NCI-H187 (cell line): ENCODE measurements at regions not wholly inside any gene's neighbourhood (a gene's known extent, or its start where the extent isn't known, plus 50 kb on each side); places are given as distances from the start of the nearest gene placed in this dataset.
"Not testable (repeated sequence)": the region's sequence is repeated elsewhere in the genome, so short reads cannot be mapped to it uniquely, and the experiment has no call there.

ENCODE experiments used
- DNase-seq, 2 experiments: peaks; one replicate each; lab custom pipeline; 2025; lab: John Stamatoyannopoulos, UW

DNA sequence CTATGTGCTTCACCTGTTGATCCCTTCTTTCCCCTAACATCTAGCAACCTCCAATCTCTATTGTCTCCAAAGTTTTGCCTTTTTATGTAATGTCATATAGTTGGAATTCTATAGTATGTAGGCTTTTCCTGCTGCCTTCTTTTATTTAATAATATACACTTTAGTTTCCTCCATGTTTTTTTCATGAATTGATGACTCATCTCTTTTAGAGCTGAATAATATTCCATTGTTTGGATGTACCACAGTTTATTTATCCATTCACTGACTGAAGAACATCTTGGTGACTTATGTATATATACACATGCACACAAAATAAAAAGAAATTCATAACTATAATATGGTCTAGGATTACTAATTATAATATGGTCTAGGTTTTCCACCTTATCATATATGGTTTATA, 1314.2 kb downstream of the OTOL1 start:
- DNase-seq = no peak

DNA sequence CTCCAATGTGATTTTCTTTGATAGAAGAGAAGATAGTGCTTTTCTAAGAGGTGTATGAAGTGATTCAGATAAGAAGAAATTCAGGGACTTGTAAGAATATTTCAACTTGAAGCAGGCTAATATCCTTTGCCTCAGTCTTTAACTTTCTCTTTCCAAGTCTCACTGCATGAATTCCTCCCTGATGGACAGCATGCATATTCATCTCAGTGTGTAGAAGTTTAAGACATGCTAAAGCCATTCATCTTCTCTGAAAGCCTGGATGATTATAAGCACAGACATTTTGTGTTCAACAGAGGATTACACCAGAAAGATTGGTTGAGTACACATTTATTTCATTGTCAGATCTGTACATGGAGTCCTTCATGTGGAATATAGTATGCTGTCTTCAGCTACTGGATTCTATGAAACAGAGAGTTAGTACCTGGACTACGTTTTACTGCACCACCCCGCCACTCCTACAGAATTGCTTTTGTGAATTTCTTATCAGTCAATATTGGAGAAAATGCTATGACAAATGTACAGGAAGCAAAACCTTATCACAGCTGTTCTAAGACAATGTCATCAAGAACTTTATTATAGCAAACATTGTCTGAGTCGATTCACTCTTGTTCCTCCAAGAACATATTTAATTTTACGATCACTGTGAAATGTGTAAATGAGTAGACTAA, 1346.1 kb downstream of the OTOL1 start:
- no peak for DNase-seq

DNA sequence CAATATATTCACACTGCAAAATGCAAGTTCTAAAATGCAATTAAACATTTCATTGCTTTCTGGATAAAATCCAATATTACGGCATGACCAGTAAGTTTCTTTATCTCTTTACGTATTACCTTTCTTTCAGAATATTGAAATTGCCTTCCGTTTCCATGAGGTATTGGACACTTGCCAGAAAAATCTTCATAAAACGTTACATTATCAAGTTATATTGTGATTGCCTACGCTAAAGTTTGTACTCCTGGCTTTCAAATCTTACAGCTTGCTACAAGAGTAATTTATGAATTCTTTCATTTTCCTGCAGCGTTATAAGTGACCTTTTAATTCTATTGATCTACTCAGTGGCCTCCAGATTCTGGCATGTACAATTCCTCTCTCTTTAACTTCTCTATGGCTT, 1349.3 kb downstream of the OTOL1 start:
- DNase-seq = no peak

DNA sequence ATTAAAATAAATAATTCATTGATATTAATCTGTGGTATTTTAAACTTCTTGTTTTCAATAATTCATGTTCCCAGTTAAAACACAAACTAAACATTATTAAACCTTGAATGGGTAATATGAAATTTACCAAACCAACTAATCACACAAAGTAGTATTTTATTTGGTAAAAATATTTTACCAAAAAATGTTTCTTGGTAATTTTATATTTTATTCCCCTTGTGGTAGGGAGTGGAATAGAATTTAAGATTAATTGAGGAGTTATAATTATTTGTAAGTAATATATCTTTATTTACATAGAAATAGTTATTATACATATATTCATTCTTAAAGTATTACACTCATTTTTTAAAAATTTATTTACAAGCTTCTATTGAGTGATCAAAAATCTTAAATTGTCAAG, 1350.9 kb downstream of the OTOL1 start:
- DNase-seq = no peak

DNA sequence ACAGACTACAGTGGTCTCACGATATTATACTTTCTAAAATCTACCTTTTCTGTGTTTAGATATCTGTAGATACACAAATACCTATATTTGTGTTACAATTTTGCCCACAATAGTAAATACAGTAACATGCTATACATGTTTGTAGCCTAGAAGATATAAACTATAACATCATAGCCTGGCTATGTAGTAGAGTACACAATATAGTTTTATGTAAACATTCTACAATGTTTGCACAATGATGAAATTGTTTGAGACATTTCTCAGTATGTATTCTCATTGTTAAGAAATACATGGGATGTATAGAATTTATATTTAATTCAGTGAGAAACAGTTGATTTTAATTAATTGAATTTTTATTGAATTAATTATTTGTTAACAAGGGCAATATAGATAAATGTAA, 1367.0 kb downstream of the OTOL1 start:
- no peak for DNase-seq

DNA sequence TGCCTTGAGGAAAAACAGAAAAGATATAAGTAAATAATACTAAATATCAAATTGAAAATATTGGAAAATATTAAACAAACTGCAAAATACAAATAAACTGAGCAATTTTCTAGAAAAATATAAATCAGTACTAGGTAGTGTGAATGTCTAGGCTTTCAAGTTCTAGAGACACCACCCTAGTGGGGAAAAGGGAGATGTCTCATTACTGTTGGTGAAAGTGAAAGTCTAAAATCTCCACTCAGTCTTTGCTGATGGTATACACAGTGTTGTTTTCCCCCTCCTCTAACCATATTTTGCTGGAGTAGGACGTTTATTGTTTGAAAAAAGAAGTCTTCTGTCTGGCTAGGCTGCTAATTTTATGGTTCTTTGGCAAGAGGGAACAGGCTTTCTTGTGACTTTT, 1368.9 kb downstream of the OTOL1 start:
- DNase-seq = no peak

DNA sequence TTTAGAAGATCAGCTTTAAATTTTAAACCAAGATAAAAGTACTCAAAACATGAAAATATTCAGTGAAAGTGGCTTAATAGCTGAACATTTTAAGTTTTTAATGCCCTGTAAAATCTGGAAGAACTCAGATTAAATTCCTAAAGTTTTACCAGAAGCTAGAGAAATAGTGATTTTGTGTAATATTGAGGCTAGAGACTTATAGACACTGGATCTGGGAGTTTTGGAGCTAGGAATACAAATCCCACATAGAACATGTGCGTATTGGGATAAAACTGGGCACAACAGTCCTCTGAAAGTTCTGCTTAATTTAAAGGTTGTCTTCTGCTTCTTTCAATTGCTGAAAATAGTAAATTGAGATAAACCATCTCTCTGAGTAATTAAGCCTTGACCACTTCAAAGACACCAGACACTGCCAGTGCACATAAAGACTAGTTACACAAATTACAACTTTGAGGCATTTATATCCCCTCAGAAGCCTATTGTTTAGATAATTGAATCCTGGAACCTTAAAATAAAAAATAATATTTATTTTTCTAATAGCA, 1382.5 kb downstream of the OTOL1 start:
- DNase-seq = no peak

DNA sequence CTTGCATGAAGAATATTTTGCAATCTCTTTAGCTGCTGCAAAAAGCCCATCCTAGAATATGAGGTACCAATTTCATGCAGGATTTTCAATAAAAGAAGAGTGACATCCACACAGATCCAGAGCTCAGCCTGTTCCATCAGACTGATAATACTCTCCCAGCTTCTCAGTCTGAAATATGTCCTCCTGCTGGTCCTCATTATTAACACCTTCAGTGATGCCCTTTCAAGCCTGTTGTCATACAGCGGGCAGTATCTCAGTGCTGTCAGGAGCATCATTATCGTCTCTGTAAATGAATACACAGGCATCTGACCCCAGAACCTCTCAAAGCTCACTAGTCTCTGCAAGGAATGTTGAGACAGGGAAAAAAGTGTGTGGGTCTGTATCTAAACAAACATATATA, 1387.8 kb downstream of the OTOL1 start:
- no peak for DNase-seq

DNA sequence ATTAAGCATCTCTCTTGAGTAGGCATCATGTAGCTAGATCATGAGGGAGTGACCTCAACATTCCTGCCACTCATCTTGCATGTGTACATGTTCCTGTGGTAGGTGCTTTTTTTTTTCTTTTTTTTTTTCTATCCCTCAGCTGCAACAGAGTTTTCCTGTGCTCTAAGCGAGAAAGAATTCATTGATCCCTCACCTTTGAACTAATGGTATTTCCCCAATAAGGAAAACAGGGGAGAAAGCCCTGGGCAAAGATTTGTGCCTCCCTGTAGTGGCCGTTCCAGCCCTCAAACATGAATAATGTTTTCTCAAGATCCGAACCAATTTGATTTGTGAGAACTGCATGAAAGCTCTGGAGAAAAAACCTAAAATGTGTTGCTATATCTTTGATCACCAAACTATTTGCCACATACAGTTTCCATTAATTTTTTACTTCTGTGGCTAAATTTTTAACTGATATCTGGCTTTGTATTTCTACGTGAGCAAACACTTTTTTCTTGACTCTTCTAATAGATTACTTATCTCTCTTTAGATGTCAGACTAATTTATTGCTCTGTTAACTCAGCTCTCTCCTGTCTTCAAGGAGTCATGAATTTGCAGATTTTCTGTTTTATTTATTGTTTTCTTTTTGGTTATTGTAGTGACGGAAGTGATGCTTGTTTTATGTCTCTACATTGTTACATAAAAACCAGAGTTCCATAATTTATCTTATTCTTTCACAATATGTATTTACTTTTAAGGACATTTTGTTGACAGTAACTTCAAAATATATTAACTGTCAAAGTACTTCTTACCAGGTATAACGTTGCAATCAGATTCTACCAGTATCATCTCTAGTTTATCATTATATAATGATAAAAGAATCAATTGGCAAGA, 1396.5 kb downstream of the OTOL1 start:
- no peak for DNase-seq

DNA sequence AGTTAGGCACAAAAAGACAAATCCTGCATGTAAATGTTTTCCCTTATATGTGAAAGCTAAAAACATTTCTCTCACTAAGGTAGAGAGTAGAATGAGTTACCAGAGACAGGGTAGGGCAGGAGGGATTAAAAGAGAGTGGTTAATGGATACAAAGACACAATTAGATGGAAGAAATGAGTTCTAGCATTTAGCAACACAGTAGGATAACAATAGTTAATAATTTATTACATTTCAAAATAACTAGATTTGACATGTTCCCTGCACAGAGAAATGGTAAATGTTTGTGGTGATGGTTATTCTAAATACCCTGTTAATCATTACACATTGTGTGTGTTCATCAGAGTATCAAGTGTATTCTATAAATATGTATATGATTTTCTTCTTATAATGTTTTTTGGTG, 1400.7 kb downstream of the OTOL1 start:
- no peak for DNase-seq

DNA sequence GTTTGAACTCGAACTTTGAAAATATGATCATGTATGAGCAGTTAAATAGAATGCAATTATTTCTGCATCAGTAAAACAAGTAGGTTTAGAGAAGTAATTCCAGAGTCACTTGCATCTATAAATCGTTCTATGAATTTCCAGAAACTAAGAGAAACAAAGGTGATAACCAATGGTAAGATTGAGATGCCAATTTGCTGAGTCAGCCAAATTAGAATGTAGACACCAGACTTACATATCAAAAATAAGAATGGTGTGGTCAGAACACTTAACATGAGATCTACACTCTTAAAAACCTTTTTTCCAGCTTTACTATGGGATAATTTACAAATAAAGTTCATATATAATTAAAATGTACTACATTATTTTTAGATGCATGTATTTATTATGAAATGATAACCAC, 1435.9 kb downstream of the OTOL1 start:
- no peak for DNase-seq

DNA sequence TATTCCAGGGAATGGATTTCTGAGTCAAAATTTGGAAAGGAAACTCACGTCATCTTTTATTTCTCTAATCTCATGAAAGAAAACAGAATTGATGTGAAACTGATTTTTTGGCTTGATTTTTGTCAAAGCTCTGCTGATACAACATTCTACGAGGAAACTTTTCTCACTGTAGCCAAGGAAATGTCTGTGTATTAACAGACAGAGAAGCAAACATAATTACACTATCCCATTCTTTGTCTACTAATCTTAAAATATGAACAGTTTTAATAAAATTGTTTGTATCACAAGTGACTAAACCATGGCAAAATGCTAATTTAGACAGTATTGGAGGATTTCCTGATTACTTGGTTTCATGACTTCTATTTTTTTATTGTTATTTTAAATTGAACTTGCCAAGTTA, 1437.0 kb downstream of the OTOL1 start:
- DNase-seq = no peak

DNA sequence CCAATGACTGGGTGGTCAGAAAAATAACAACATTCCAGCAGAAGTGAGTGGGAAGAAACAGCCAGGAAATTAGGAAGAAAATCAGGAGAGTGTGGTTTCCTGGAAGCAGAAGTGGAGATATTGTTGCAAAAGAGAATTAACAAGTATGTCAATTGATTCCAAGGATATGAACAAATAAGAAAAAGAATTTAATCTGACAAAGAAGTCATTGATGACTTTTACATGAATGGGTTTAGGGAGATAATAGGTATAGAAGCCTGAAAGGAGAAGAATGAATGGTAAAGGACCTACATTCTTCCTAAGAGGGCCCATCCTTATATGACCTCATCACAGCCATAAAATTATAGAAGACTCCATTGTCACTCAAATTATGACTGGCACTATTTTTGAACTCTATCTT, 1440.1 kb downstream of the OTOL1 start:
- DNase-seq = no peak

DNA sequence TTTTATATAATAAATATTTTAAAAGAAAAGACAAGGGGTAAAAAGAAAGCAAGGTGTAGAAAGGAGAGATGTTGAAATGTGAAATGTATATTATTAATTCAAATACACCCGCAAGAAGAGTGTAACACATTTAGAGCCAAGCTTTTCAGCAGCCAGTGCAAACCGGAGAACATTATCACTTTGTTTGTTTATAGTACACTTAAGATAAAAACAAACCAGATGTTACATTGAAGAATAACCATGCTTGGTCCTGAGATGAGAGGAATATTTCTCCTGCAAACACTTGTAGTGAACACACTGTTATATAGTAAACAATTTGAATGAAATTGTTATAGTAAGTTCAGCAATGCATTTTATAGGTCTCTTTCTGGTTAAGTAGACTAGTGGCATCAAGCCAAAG, 1441.5 kb downstream of the OTOL1 start:
- no peak for DNase-seq

DNA sequence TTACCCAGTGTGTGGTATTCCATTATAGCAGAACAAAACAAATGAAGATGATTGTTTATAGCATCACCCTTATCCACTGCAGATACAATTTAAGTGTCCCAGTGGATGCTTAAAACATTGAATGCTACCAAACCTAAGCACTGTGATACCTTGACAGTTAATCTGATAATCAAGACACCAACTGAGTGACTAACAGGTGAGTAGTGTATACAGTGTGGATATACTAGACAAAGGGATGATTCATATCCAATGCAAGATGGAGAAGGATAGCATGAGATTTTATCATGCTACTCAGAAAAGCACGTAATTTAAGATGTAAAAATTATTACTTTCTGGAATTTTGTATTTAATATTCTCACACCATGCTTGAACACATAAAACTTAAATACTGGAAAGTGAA, 1449.0 kb downstream of the OTOL1 start:
- no peak for DNase-seq

DNA sequence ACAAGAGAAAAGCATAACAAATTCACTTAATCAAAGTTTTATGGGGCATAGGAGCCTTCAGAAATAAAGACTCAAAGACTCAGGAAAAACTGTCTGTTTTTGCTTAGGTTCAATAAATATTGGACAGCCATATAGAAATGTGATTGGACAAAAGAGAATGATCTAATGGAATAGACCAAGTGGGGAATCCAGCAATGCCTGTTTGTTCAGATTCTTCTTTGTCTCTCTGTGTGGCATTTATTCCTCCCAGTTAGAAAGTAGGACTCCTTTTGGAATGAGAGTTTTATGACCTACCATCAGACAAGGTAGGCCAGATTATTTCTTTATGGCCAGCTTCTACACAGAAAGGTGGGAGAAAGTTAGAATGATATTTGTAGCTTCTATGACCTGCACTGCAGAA, 1460.1 kb downstream of the OTOL1 start:
- no peak for DNase-seq

DNA sequence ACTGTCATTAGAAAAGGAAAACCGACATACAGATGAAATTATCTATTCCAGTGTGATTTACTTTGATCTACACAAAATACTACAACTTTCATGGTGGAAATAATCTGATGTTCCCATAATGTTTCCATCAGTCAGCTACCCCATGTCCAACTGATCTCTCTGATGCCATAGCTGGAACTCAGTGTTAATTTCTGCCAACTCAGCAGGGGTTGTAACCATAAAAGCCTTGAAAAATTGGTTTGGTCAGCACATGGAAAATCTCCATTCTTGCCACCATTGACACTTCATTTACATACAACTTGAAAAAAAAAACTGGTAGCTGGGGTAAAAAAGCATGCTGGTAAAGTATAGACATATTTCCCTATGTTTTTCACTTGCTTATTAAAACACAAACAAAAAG, 1463.7 kb downstream of the OTOL1 start:
- no peak for DNase-seq

DNA sequence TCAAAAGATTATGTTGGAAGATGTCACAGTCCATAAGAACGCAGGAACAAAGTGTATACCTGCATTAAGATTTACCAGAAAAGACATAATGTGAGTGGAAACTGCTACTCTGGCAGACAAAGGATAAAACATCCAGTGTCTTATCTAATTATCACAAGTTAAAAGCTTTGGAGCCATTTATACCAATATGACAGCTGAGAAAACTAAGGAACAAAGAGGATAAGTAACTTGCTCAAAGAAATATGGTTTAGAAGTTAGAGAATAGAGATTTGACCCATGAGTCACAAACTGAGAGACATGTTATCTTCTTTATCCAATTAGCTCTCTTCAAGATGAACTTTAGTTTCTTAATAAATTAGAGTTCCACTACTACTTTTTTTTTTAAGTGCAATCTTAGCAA, 1473.7 kb downstream of the OTOL1 start:
- no peak for DNase-seq

DNA sequence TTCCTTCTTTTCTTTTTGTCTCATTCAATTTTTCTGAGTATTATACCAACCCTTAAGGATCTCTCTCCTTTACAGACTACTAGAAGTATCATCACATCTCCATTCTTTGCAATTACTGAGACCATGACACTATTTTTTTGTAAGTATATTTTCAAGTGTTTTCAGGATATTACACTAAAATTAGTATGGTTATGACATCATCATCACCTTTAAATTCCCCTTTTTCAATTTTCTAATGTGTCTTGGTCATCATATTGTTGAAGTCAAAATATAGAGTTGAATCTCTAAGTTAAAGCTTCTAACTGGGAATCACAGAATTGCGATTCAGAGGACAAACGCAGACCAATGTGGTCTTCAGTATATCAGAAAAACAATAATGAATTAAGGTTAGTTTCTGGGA, 1475.1 kb downstream of the OTOL1 start:
- no peak for DNase-seq

DNA sequence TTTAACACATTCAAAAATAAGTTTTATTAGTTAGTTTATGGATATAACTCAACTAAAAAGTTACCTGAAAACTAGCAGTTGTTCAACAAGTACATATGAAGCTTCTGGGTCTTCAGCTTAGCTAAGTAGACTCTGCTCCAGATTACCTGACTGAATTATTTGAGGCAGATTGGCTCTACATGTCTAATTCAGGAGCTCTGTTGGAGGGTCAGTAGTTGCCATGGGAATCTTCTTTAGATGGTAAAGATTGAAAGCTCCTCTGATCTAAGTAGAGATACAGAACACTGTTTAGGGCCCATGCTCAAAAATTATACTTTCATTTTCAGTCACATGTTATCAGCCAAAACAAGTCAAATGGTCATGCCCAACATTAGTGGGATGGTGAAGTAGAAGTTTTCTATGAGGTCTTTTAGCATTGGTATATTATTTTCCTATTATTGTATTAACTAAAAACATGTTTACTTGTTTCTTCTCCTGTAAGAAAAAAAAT, 1476.9 kb downstream of the OTOL1 start:
- DNase-seq = no peak

DNA sequence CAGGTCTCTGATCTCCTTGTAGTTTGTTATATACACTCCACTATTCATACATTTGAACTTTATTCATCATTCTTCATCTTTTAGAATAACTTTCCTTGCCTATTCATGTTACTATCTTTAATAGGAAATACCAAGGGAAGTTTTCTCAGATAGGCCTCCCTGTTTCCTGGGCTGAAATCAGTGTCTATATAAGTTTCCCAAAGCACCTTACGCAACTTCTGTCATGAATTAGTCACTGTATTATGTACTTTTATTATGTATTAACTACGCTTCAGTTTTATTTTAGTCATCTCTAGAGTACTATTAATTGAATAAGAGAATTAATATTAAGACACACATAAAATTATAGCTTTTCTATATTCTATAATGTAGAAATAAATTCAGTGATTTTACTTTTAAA, 1481.5 kb downstream of the OTOL1 start:
- DNase-seq = no peak

DNA sequence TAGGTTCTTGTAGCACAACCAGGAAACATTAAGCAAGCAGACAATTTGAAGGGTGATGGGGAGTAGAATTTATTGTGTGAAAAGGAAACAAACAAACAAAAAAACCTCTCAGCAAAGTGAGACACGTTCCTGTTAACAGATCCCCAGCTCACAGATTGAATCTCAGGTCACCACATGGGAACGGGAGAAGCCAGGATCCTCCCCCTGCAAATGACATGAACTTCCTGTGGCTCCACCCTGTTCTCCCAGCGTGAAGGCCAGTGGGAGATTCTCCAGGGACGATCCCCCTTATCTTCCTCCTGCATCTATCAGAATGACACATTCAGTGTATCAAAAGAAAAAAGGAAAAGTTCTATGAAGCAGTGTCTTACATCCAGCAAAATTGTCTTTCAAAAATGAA, 1488.1 kb downstream of the OTOL1 start:
- DNase-seq = no peak

DNA sequence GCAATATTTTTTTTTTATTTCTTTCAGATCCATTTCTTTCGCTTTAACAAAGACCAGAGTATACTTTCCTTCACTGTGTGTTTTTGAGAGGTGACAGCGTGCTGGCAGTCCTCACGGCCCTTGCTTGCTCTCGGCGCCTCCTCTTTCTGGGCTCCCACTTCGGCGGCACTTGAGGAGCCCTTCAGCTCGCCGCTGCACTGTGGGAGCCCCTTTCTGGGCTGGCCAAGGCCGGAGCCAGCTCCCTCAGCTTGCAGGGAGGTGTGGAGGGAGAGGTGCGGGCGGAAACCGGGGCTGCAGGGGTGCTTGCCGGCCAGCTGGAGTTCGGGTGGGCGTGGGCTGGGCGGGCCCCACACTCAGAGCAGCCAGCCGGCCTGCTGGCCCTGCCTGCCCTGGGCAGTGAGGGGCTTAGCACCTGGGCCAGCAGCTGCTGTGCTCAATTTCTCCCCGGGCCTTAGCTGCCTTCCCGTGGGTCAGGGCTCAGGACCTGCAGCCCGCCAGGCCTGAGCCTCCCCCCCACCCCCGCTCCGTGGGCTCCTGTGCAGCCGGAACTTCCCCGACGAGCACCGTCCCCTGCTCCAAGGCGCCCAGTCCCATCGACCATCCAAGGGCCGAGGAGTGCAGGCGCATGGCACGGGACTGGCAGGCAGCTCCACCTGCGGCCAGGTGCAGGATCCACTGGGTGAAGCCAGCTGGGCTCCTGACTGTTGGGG, 1490.6 kb downstream of the OTOL1 start:
- not testable (repeated sequence) for DNase-seq
